T-helper 1 cell (primary cell): ENCODE measurements at regions not wholly inside any gene's neighbourhood (a gene's known extent, or its start where the extent isn't known, plus 50 kb on each side); places are given as distances from the start of the nearest gene placed in this dataset.
A peak's percentile ranks its signal among the peaks of the same experiment; 100 is the strongest.

Experiments used
- DNase-seq, 5 donors: peaks; one replicate each; pipeline ENCODE4 v3.0.0-alpha.2; 2012 to 2020

DNA sequence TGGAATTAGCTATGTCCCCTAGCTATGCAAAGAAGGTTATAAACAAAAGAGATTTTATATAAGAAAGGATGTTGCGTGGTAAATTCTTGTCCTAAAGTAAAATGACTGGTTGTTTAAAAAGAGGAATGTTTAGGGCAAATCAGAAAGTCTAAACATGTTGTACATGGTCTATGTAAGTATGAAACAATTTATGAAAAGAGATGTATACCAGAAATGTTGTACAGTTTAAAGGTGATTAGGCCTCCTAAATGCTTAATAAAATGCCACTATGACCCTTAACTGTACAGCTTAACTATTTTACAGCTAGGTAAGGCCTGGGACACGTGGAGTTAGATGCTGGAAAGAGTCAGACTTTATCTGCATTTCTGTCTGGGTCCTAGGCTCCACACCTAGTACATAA, 775.9 kb upstream of the KLHL1 start:
- no peak for DNase-seq

DNA sequence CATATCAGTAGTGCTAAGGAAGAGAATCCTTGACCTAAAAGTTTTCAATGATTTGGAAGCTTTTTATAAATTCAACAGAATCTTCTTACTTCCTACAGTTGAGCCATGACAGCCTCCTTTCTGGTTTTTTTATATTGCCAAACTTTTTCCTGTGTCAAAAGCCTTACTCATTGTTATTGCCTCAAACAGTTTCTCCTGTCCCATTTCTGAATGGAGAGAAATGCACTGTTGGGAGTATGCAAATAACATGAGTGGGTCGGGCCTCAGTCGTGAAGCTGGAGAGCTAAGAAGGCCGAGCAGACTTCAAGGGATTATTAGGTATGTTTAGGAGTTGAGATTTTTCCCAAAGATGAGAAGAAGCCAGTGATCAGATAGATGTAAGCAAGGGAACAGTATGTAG, 766.4 kb upstream of the KLHL1 start:
- no peak for DNase-seq

DNA sequence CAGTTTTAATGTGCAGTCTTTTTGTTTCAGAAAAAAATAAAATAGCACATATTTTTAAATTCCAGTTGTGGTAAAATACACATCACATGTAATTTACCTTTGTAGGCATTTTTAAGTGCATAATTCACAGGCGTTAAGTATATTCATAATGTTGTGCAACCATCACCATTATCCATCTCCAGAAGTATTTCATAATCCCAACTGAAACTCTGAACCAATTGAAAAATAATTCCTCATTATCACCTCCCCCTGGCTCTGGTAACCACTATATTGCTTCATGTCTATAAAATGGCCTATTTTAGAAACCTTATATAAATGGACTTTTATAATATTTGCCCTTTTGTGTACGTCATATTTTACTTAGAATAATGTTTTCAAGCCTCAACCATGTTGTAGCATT, 756.5 kb upstream of the KLHL1 start:
- DNase-seq, result no peak

DNA sequence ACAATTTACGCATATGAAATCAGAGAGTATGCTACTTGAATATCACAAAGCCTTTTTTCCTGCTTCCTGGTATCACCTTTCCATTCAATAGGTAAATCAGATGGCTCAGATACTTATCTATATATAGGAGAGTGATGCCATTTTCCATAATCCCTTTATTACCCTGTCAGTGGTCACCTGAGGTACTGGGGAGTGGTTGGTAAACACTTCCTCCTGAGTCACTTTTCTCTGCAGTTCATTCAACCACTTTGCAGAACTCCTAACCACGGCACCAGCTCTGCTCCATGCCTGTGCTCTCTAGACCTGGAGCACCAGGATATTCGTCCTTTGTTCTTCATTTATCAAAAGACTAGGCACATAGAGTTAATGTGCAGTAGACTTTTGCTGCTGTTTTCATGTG, 748.5 kb upstream of the KLHL1 start:
- DNase-seq, result no peak

DNA sequence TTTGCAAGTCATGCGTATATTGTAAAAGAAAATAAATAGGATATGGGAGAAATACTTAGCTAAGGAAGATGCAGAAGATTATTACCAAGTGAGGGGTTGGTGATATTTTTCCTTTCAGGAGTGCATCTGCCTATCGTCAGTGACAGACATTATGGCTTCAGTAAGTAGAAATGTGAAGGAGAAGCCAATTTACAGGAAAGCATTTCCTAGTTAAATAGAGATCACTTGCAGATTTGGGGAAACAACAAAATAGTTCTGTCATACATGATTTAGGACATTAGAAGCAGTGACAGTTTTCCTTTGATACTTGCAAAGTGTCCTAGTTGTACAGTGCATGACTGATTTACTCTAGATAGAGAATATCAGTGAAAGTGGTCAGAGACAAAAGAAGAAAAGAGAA, 747.8 kb upstream of the KLHL1 start:
- DNase-seq, result no peak

DNA sequence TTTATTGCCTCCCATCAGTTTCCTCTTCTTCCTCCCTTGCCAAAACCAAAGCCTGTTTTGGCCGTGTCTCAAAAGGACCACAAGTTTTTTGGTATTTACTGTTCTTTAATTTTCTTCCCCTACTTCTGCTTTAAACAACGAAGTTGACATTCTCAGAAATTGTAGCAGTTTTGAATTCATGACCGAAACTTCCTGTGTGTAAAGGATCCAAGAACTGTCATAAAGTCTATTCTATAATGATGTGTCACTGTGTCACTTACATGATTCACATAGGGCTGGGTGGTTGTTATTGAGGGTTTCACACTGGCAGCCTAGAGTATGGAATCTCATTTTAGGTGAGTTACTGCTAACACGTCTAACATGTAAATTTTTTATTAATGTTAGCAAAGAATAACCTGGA, 741.0 kb upstream of the KLHL1 start:
- DNase-seq, result peak in 1 of 5 donors; percentile 1

DNA sequence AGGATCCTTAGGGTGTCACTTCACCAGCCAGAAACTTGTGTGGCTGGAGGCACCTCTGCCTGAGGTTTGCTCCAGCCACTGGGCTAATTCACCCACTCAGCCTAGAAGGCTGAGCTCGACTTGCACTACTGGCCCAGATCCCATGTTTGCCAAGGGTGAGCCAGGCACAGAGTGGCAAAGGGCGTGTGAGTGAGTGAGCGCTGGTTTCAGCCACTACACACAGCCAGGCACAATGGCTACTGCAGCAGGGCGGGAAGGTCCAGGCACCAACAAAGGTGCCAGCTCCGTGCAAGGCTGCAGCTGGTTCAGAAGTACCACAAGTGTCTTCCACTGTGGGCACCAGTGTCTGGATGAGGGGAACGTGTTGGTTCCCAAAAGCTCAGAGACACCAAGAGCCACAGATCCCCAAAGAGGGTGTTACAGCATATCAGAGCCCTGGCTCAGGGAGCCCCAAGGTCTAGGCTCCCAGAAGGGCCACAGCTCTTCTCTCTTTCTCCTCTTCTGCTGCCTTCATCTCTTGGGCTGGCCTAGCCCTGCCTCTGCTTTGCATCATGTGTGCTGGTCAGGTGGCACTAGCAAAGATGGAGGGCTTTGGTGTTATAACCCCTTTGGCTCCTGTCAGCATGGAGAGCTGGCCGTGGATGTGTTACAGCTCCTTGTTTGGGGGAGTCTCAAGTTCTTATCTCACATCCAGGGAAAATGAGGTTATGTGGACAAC, 736.3 kb upstream of the KLHL1 start:
- DNase-seq, result no peak

DNA sequence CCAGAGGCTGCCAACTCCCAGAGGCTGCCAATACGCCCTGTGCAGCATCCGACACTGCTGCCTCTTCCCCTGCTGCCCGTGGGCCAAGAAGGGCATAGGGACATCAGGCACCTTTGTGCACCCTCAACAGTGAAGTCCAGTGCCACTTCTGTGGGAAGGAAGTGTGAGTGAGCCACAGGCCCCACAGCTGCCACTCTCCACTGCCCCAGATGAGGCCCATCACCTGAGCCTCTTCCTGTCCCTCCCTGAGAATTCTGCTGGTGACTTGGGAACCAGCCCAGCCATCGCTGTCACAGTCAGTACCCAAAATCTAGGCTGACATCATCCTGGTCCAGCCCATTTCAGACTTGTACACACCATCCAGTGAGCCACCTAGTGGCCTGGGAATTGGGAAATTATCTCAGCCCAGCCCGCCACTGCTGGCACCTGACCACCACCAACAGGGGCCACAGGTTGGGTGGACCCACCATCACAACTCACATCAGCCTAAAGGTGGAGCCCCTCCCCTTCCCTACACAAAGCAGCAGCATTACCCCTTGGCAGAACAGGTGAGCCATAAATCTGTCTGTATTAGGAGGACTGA, 733.9 kb upstream of the KLHL1 start:
- DNase-seq, result no peak

DNA sequence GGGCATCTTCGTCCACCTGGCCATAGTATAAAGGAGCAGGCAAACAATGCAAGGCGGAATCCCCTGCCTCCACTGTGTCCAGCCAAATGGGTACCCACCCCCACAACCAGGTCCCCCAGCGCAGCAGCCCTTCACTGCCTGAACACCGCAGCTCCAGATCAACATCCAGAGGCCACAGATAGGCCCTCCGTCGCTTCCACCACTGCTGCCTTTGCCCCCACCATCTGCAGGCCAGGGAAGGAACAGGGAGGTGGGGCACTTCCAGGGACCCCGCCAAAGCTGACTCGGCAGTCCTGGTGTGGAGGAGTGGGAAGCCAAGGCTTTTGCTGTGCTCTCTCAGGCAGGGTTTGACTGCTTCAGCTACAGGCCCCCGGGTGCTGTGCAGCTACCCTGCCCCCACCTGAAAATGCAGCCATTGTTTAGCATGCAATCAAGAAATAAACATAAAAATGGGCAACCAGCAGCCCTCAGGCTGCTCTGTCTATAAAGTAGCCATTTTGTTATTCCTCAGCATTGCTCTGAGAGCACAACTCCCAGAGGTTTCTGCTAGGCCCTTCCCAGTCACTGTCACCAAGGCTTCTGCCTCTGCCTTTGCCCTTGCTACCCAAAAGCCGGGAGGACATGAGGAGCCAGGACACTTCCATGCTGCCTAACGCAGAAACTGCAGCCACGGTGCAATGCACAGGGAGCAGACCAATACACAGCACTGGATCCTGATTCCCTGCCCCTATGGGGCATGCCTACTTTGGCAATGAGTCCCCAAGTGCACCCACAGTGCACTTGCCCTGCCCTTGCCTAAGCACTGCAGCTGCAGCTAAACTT, 733.2 kb upstream of the KLHL1 start:
- no peak for DNase-seq

DNA sequence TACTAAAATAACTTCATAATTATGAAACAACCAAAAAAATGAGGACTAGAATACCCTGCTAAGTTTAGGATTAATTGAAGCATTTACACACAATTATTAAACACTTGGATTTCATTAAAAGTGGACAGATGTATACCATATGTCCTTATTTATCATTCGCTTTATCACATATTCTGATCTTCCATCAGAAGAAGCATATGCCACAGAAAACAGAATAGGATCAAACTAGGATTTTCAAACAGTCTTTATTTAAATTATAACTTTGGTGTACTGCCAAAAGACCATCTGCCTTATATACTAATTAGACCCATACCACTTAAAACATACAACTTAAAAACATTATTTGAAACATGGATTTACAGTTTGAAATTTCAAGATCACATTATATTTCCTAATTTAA, 727.1 kb upstream of the KLHL1 start:
- no peak for DNase-seq

DNA sequence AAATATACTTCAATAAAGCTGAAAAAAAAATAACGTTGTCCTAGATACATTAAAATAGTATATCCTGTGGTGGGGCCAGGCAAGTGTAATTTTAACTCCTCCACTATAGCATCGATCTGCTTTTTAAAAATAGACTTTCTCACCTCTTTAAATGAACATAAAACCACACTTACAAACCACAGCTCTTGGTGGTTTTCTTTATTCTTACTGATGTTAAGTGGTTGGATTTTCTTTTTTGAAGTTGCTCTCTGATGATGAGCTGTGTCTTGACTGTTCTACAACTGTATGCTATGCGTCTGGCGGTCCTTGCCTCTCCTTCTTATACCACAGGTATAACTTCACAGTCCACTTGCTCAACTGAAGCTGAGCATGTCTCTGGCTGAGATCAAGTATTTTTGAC, 721.5 kb upstream of the KLHL1 start:
- no peak for DNase-seq

DNA sequence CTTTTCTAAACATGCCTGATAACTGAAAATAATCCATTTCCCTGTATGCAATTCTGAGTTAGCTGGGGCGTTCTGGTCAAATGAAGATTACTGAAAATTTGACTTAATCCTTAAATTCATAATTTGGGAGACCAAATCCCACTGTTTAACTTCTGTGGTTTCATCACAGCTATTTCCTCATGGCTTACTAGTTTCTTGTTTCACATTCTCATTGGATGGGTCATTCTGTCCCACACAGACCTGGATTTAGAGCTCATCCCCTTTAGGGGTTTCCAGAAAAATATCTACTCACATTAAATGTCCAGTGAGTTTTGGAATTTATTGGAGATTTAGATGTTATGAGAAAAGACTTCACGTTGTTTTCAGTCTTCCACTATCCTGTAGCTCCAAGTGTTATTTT, 709.3 kb upstream of the KLHL1 start:
- no peak for DNase-seq

DNA sequence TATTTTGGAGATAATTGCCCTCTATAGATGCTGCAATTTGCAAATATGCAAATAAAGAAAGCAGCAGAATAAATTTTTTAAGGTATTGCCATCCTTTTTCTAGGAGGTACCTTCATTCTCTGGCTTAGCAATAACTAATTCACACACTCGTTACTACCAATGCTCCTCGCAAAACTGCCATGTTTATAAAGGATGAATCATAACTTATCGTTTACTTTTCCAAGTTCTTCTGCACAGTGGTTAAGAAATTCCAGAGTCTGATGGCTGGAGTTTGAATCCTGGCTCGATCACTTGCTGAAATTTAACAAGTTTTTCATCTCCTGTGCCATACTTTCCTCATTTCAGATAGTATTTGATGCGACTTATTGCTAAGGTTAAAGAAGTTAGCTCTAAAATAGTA, 708.6 kb upstream of the KLHL1 start:
- no peak for DNase-seq

DNA sequence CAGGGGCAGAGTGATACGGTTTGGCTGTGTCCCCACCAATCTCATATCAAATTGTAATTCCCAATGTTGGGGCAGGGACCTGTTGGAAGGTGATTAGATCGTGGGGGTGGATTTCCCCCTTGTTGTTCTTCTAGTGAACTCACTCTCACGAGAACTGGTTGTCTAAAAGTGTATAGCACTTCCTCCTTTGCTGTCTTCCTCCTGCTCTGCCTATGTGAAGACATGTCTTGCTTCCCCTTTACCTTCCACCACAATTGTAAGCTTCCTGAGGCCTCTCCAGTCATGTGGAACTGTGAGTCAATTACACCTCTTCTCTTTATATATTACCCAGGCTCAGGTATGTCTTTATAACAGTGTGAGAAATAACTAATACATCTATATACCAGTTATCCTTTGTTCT, 706.4 kb upstream of the KLHL1 start:
- no peak for DNase-seq

DNA sequence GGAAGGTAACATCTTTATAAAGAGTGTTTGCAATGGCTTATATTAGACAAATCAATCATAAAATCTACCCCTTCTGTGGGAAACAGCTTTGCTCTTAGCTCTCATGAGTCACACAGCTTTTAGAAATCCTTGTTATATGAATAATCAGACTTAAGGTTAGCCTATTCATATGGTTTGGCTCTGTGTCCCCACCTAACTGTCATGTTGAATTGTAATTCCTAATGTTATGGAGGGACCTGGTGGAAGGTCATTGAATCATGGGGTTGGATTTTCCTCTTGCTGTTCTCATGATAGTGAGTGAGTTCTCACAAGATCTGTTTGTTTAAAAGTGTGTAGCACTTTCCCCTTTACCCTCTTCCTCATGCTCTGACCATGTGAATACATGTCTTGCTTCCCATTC, 704.2 kb upstream of the KLHL1 start:
- no peak for DNase-seq

DNA sequence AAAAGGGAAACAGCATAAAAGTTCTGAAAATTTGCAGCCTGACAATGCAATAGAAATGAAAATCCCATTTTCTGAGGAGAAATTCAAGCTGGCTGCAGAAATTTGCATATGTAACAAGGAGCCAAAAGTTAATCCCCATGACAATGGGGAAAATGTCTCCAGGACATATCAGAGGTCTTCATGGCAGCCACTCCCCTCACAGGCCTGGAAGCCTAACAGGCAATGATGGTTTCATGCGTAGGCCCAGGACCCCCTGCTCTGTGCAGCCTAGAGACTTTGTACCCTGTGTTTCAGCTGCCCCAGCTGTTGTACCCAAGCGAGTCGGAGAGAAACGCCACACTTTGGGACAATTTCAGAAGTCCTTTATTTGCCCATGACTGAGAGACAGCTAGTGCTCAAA, 701.3 kb upstream of the KLHL1 start:
- DNase-seq, result no peak

DNA sequence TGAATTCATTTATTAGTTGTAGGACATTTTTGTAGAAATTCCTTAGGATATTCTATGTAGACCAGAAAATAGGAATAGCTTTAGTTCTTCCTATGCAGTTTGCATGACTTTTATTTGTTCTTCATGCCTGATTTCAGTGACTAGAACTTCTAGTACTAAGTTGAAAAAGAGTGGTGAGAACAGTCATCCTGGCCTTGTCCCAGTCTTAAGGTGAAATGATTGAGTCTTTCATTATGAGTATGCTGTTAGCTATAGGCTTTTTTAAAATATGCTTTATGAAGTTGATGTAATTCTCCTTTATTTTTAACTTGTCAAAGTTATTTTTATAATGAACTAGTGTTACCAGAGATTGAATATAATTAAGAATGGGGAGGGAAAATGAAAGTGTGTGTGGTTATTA, 690.1 kb upstream of the KLHL1 start:
- no peak for DNase-seq

DNA sequence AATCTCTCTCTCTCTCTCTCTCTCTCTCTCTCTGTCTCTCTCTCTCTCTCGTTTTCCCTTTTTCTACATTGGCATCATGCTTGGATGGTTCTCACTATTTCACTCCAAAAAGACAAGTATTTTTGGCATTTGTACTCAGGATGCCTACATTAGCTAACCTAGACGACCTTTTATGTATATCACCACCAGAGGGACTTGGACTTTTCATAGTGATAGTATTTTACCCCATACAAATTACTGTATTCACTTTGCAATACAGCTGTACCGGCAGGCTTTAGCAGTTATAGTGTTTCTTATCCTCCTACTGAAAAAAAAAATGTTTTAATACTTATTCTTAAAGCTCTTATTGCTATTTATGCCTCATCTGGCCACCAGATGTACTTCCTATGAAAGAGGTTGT, 687.2 kb upstream of the KLHL1 start:
- DNase-seq, result no peak

DNA sequence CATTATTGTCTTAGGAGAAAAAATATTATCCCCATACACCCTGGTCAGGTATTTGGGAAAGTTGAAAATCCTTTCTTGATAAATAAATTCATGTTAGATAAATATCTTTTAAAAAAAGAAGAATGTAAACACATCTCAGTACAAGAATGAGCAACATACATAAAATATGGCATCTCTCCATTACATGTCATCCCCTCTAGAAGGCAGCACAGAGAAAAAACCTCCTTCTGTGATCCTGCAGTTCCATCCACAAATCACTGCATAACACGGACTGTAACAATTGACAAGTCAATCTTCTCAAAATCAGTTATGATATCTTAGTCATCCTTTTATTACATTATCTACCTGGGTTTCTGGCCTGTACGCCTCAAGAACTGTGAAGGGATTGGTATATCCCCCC, 683.9 kb upstream of the KLHL1 start:
- no peak for DNase-seq

DNA sequence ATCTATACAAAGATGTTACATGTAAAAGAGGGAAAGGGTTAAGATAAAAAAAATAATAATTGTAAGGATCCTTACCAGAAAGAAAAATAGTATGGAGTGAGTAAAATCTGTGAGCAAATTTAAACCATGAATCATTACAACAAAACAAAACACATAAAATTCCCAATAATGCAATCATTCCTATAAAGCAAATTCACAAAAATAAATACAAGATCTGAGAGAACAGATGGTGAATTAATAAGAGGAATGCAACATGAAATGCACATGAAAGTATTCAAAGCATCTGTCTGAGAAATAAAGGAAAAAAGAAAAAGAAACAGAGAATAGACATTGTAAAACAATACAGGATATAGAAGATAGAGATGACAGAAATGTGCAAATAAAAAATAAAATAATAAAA, 681.5 kb upstream of the KLHL1 start:
- DNase-seq, result no peak

DNA sequence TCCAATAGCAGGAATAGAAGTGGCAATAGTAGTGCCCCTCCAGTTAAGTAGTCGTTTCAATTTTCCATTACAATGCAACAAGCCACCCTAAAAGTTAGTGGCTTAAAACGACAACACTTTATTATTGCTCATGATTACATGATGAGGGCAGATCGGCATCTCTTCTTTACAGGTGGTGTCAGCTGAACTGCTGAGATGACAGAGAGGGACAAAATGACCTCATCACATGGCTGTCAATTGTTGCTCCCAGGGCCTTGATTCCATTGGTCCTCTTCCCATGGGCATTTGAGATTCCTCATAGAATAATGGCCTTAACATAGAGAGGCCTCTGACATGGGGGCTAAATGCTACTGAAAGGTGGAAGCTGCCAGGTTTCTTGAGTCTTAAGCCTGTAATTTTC, 679.8 kb upstream of the KLHL1 start:
- no peak for DNase-seq

DNA sequence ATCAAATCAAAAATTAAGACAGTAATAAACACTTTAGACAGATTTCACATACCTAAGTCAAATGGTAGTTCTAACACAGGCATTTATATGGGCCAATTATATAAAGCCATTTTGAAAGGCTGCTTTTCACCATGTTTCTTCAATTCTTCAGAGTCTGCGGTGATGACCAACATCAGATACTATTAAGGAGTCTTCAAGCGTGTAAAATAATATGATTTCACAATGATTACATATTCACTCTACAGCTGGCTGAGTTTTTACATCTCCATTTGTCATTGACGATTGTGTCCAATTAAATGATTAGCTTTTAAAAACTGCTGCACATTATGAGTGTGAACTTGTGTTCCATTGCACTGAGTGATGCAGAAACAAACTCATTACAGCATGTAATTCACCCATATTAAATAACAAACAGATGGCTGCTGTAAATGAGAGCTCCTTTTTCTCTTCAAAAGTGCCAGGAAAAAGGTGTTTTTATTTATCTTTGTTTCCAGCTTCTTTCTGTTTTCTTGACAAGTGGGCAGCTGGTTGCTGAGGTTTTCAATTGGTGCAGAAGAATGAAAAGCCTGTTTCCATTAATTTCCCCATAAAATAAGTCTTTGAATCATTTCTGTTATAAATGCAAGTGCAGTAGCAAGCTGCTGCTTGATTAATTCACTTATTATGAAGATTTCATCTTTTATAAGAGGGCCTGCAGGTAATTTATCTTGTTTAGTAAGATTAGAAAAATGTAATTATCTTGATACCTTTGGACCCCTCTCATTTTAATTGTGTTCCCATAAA, 676.1 kb upstream of the KLHL1 start:
- DNase-seq, result no peak

DNA sequence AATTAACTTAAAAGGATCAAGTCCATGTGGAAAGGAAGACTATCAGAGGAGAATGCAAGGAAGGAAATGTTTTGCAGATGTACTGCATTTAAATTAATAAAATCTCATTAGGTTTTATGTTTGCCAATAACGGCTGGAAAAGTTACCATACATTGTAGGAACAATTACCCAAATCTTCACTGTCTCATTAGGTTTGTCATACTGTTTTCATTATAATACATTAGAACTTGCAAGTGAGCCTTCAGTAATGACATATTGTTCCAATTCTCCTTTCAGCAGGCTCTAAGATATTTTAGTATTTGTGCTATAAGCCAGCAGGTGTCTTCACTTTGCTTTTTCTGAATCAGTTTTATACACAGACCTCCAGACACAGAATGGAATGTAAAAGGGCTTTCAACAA, 661.6 kb upstream of the KLHL1 start:
- DNase-seq, result no peak

DNA sequence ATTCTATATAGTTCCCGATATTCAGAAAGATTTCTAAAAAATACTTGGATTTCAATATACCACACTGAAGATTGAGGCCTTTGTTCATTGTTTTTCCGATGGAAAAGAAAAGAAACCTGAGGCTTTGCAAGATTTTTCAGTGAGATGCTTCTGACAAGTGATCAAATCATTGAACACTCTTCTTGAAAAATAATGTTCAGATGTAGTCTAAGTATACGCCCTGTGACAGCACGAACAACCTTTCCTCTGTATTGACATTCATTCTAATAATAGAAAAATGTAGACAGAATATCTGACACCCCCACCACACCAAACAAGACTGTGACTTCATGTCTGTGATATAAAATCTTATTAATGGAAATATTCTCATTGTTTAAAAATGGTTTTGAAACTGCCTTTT, 650.7 kb upstream of the KLHL1 start:
- DNase-seq, result no peak
